HFFc6 (cell line): ENCODE measurements at regions not wholly inside any gene's neighbourhood (a gene's known extent, or its start where the extent isn't known, plus 50 kb on each side); places are given as distances from the start of the nearest gene placed in this dataset.
"Not testable (repeated sequence)": the region's sequence is repeated elsewhere in the genome, so short reads cannot be mapped to it uniquely, and the experiment has no call there.

Source experiments
- DNase-seq: peaks from one replicate; pipeline ENCODE4 v3.0.0-alpha.2; 2018
- H3K27ac Mint-ChIP-seq: 2 replicates; pipeline ENCODE4 v1.8.0; 2020; ENCODE audit warnings: mild to moderate bottlenecking, mixed read lengths
- H3K27me3 Mint-ChIP-seq: 2 replicates; pipeline ENCODE4 v1.8.0; 2021; ENCODE audit warnings: mild to moderate bottlenecking, moderate library complexity, mixed read lengths; ENCODE audit not compliant: insufficient read depth
- H3K36me3 Mint-ChIP-seq: 2 replicates; pipeline ENCODE4 v1.8.0; 2021; ENCODE audit warnings: low read depth, mixed read lengths
- H3K4me1 Mint-ChIP-seq: 2 replicates; pipeline ENCODE4 v1.8.0; 2020; ENCODE audit warnings: low read depth, mixed read lengths
- H3K4me3 Mint-ChIP-seq: 2 replicates; pipeline ENCODE4 v1.8.0; 2020; ENCODE audit warnings: mild to moderate bottlenecking, moderate library complexity, mixed read lengths
- H3K9me3 Mint-ChIP-seq: 2 replicates; pipeline ENCODE4 v1.8.0; 2020; ENCODE audit warnings: mild to moderate bottlenecking, mixed read lengths
- TF ChIP-seq, protein P1 (sequence below): fragments of 200-600 bp; sonication (generic); IDR thresholded peaks from 2 replicates; pipeline ENCODE4 v1.5.0; 2021; ENCODE audit warnings: antibody characterized with exemption, mild to moderate bottlenecking

DNA sequence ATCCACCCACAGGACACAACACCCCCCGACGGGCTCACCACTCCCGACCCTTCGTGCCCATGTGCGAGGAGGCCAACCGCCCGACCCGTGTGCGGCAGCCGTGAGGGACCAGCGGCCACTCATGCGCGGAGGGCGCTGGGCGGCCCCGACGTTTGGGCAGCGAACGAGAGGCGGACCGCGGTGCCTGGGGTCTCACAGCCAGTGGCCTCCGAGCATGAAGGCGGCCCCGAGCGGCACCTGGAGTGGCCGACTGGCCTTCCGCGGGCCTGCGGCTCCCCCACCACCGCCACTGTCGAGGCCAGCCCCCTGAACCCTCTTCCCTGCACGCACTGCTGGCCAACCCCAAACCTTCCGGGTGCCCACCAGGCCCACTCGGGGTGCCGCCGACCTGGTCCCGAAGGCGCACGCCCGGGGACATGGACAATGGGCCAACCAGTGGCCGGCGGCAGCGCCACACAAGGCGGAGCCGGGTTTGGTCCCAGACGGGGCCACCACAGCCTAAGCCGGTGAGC lies 4274.9 kb upstream of the OR11H1 start:
- H3K4me1 Mint-ChIP-seq = no peaks in the 10 kb centered on the region
- H3K9me3 Mint-ChIP-seq = no peaks in the 10 kb centered on the region
- H3K27ac Mint-ChIP-seq = no peak overlapping the region
- DNase-seq = no peak
- no peak overlapping the region for H3K4me3 Mint-ChIP-seq
- H3K27me3 Mint-ChIP-seq = no peaks in the 10 kb centered on the region
- TF ChIP-seq, protein P1, sequence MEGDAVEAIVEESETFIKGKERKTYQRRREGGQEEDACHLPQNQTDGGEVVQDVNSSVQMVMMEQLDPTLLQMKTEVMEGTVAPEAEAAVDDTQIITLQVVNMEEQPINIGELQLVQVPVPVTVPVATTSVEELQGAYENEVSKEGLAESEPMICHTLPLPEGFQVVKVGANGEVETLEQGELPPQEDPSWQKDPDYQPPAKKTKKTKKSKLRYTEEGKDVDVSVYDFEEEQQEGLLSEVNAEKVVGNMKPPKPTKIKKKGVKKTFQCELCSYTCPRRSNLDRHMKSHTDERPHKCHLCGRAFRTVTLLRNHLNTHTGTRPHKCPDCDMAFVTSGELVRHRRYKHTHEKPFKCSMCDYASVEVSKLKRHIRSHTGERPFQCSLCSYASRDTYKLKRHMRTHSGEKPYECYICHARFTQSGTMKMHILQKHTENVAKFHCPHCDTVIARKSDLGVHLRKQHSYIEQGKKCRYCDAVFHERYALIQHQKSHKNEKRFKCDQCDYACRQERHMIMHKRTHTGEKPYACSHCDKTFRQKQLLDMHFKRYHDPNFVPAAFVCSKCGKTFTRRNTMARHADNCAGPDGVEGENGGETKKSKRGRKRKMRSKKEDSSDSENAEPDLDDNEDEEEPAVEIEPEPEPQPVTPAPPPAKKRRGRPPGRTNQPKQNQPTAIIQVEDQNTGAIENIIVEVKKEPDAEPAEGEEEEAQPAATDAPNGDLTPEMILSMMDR = no peak
- H3K36me3 Mint-ChIP-seq = no peaks in the 10 kb centered on the region

DNA sequence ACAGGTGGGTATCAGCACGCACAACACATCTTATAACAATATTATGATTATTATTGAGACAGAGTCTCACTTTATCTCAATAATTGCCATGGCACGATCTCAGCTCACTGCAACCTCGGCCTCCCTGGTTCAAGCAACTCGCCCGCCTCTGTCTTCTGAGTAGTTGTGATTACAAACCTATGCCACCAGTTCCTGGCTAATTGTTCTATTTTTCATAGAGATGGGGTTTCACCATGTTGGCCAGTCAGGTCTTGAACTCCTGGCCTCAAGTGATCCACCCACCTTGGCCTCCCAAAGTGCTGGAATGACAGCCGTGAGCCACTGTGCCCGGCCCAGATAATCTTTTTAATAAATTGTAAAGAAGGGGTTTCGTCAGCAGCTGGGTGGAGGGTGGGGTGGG lies 4257.0 kb upstream of the OR11H1 start:
- not testable (repeated sequence) for H3K4me3 Mint-ChIP-seq, DNase-seq, H3K36me3 Mint-ChIP-seq, H3K4me1 Mint-ChIP-seq, H3K27me3 Mint-ChIP-seq, H3K27ac Mint-ChIP-seq
- H3K9me3 Mint-ChIP-seq = peaks cover 12% of the 10 kb centered on the region

DNA sequence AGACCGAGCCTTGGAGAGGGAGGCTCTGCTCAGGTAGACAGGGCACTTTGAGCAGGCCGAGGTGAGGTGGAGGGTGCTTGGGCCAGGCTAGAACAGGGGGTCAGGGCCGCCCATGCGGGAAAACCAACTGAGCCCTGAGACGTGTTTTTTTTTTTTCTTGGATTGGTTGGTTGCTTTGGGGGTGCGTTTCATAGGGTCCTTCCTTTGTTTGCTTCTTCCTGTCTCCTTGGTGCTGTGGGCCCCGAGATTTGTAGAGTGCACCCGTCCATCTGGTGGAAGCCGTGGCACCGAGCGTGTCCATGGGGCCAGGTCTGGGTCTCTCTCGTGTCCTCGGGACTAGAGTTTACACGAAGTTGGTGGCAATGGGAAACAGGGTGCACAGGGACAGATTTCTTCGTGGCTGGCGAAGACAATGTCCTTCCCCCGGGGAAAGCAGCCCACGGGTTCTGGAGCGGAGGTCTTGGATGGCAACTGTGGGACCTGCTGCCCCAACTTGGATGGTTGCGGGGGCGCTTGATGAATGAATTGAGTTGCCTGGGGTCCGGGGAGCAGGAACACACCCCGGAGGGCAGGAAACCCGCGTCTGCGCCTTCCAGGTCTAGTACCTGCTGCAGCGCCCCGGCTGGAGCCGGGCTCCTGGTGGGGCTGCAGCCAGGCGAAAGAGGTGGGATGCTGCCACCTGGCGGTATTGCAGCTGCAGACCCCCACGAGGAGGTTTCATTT lies 4242.7 kb upstream of the OR11H1 start:
- not testable (repeated sequence) for H3K27me3 Mint-ChIP-seq, DNase-seq, H3K4me3 Mint-ChIP-seq, H3K27ac Mint-ChIP-seq, H3K4me1 Mint-ChIP-seq
- Mint-ChIP-seq H3K36me3 (peaks cover 10% of the 10 kb centered on the region), H3K9me3 (peaks cover 45% of the 10 kb centered on the region)
- TF ChIP-seq, protein P1 = peak; percentile 55; the same call in 1 of the 2 replicates

DNA sequence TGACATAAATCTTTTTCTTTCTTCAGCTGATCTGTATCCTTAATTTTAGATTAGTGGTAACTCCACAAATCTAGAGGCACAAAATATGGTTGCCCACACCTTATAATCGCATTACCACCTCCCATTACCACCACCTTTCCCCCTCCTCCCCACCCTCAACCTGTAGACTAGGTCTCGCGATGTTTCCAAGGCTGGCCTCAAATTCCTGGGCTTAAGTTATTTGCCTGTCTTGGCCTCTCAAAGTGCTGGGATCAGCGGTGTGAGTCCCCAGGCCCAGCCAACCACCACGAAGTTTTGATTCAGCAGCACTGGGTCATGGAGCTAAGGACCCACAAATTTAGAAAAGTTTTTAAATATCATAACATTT lies 4242.2 kb upstream of the OR11H1 start:
- not testable (repeated sequence) for H3K4me3 Mint-ChIP-seq, H3K4me1 Mint-ChIP-seq, H3K27me3 Mint-ChIP-seq, DNase-seq, H3K27ac Mint-ChIP-seq
- H3K36me3 Mint-ChIP-seq = peaks cover 10% of the 10 kb centered on the region
- peaks cover 50% of the 10 kb centered on the region for H3K9me3 Mint-ChIP-seq

DNA sequence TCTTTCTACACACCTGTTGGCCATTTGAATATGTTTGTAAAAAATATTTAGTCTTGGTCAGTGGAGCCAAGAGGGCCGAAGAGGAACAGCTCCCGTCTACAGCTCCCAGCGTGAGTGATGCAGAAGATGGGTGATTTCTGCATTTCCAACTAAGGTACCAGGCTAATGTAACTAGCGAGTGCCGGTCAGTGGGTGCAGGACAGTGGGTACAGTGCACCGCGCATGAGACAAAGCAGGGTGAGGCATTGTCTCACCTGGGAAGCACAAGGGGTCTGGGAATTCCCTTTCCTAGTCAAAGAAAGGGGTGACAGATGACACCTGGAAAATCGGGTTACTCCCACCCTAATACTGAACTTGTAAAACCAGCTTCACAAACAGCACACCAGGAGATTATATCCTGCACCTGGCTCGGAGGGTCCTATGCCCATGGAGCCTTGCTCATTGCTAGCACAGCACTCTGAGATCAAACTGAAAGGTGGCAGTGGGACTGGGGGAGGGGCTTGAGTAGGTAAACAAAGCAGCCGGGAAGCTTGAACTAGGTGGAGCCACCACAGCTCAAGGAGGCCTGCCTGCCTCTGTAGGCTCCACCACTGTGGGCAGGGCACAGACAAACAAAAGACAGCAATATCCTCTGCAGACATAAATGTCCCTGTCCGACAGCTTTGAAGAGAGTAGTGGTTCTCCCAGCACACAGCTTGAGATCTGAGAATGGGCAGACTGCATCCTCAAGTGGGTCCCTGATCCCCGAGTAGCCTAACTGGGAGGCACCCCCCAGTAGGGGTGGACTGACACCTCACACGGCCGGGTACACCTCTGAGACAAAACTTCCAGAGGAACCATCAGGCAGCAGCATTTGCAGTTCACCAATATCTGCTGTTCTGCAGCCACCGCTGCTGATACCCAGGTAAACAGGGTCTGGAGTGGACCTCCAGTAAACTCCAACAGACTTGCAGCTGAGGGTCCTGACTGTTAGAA lies 4239.5 kb upstream of the OR11H1 start:
- Mint-ChIP-seq H3K9me3 (peaks cover 78% of the 10 kb centered on the region), H3K36me3 (peaks cover 19% of the 10 kb centered on the region)
- not testable (repeated sequence) for DNase-seq, H3K4me1 Mint-ChIP-seq, H3K4me3 Mint-ChIP-seq, H3K27ac Mint-ChIP-seq, H3K27me3 Mint-ChIP-seq

DNA sequence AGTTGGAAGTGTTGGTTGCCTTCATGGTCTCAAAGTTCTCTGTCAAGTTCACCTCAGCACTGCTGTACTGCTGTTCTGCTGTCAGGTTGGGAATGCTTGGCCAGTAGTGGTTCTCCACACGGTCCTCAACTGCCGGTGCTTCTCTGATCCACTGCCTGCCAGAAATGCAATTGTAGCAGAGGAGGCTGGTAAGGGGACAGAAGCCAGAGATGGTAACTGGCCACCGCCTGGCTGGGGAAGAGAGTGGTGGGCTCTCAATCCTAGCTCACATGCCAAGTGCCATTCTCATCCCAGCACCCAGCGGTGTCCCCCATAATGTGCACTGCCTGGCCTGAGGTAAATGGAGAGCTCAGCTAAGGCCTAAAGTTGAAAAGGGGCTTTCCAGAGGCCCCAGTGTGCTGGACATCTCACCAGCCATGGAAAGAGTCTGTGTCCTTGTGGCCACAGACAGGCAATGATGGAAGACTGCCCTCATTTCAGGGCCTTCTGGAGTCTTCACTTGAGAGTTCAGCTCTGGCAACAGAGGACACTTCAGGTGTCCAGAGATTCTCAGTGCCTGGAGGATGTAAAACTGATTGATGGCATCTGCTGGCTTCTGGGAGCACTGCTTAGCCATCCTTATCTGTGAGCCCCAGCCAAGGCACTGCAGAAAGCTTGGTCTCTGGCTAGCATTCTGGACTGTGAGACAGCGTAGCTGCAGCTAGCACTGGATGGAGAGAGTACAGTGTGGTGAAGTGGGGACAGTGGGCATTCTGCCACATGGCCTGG lies 4229.7 kb upstream of the OR11H1 start:
- DNase-seq, H3K27ac Mint-ChIP-seq, H3K4me3 Mint-ChIP-seq, H3K4me1 Mint-ChIP-seq, H3K27me3 Mint-ChIP-seq: not testable (repeated sequence)
- H3K36me3 Mint-ChIP-seq = peaks cover 15% of the 10 kb centered on the region
- H3K9me3 Mint-ChIP-seq = peaks cover 75% of the 10 kb centered on the region

DNA sequence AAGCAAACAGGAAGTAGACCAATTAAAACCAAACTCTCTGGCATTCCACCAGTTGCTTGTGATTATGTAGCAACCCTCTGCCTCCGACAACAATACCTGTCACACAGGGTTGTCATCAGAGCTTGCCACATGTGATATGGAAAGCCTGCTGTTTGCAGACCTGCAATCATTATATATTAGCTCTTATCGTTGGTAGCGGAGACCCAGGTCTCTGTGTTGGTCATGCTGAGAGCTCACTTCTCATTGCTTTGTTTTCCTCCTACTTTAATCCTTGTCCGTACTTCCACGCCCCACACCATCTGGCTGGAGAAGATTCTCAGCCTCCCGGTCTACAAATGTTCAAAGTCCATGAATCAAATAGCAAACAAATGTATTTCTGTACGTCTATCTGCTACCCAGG lies 4225.6 kb upstream of the OR11H1 start:
- not testable (repeated sequence) for H3K27me3 Mint-ChIP-seq, H3K27ac Mint-ChIP-seq, H3K4me3 Mint-ChIP-seq, H3K4me1 Mint-ChIP-seq, DNase-seq
- Mint-ChIP-seq H3K36me3 (peaks cover 25% of the 10 kb centered on the region), H3K9me3 (peaks cover 89% of the 10 kb centered on the region)

DNA sequence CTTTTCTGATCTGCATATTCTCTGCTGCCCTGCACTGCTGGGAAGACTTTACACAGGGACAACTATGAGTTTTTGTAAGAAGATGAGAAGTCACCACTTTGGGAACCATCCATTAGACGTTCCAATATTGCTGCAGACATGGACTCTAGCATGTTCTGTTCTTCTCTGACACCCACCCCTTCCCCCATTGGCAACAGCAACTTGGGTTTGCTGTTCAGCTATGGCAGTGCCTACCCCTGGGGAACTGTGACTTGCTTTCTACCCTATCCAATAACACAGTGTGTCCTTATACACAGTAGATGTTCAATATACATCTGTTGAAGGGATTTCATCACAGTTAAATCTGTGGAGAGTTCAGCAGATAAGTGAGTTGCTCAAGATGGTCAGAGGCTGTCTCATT lies 4225.1 kb upstream of the OR11H1 start:
- not testable (repeated sequence) for H3K4me3 Mint-ChIP-seq, H3K4me1 Mint-ChIP-seq, H3K27me3 Mint-ChIP-seq, H3K27ac Mint-ChIP-seq, DNase-seq
- Mint-ChIP-seq H3K9me3 (peaks cover 89% of the 10 kb centered on the region), H3K36me3 (peaks cover 29% of the 10 kb centered on the region)

DNA sequence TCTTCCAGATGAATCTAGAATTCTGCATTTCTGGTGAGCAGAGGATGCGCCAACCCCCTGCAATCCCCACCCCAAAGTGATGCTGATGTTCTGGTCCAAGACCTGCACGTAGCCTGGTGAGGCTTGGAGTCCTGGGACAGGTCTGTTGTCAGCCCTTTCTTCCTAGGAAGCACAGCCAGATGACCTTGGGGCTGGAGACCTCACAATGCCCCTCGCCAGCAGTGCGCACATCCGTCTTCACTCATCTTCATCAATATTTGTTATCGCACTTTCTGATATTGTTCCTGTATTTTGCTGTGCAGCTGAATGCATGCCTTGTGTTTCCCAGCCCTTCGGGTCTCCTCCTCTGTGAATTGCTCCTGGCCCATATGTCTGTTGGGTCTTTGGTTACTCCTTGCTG lies 4222.8 kb upstream of the OR11H1 start:
- H3K27me3 Mint-ChIP-seq, H3K4me3 Mint-ChIP-seq, H3K4me1 Mint-ChIP-seq, H3K27ac Mint-ChIP-seq, DNase-seq: not testable (repeated sequence)
- peaks cover 90% of the 10 kb centered on the region for H3K9me3 Mint-ChIP-seq
- H3K36me3 Mint-ChIP-seq = peaks cover 16% of the 10 kb centered on the region

DNA sequence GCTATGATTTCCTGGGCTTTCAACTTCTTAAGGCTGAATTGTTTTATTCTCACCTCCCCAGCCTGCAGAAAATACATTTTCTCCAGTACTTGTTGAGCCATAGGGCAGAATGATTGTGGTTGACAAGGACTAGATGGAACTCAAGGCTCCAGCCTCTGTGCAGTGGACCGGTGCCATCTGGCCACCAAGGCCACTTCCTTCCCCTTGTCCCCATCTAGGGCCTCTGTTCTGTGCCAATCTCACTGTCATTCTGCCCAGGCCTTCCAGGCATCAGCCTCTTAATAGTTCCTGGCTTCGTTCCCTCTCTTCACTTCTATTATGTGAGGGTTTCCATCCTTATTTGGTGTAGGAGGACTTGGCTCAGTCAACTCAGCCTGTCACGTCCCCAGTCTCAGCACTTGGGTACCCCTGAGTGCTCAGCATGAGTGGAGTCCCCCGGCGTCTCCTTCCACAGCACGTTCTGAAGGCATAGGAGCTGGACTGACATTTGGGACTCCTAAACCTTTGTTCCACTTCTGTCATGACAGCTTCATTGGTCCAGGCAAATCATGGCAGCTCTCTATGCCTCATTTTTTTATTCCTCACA lies 4221.0 kb upstream of the OR11H1 start:
- H3K4me1 Mint-ChIP-seq, H3K27ac Mint-ChIP-seq, H3K4me3 Mint-ChIP-seq, H3K27me3 Mint-ChIP-seq, DNase-seq: not testable (repeated sequence)
- Mint-ChIP-seq H3K9me3 (peaks cover 93% of the 10 kb centered on the region), H3K36me3 (peaks cover 16% of the 10 kb centered on the region)
